ENCODE measurements at regions not wholly inside any gene's neighbourhood (a gene's known extent, or its start where the extent isn't known, plus 50 kb on each side); places are given as distances from the start of the nearest gene placed in this dataset.

DNA sequence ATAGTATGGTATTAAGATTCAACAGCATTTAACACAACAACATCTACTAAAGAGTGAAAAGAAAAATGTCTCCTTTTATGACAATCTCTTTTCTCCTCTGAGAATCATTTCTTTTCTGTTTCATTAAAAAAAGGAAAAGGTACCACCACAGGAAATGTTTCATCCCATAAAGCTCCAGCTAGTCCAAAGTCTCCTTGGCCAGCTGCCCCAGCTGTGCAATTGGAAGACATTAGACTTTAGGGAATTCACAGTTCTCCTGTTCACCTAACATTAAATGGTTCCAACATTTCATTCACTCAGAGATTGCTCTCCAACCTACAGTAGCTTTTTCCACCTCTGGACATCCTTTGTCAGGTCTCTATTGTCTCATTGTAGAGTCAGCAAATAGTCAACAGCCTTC is 78.7 kb upstream of the YPEL5 start:
- no peak overlapping the region for H3K4me3 ChIP-seq (replicated peaks in 1 of 2; ENCODE audit: low read depth in 2 of 2, low read length in 2 of 2)
- no peak for TF ChIP-seq CTCF (IDR thresholded peaks at IDR 0.05; ENCODE audit: low read depth, low read length)
- DNase-seq (ENCODE audit: low read depth in 2 of 2), result no peak

GRCh38 chr2:30072250-30072842 is 74.5 kb upstream of the YPEL5 start:
- peak; percentile 77 to 82 for DNase-seq (ENCODE audit: low read depth in 2 of 2)
- no peak overlapping the region for H3K4me3 ChIP-seq (replicated peaks in 1 of 2; ENCODE audit: low read depth in 2 of 2, low read length in 2 of 2)
- peak; percentile 76 for TF ChIP-seq CTCF (IDR thresholded peaks at IDR 0.05; ENCODE audit: low read depth, low read length)

DNA sequence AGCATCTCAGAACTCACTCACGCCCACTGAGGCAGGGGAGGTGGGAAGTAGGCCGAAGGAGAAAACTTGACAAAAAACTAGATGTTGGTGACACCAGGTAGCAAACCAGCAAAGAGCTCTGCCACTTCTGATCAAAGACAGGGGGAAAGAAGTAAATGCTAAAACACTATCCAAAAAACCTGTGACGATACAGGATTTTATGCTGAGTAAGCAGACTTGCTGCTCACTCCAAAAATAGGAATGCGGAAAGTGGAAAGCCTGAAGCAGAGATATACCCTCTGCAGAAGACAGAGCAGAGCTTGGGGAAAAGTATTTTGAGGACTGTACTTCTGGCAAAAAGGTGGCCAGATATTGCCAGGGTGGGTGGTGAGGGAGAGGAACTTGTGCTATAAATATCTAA is 73.3 kb upstream of the YPEL5 start:
- no peak for DNase-seq (ENCODE audit: low read depth in 2 of 2)
- H3K4me3 ChIP-seq (replicated peaks in 1 of 2; ENCODE audit: low read depth in 2 of 2, low read length in 2 of 2), result no peak overlapping the region
- no peak for TF ChIP-seq CTCF (IDR thresholded peaks at IDR 0.05; ENCODE audit: low read depth, low read length)

- DNase-seq (ENCODE audit: low read depth in 2 of 2), result peak; percentile 10 to 24
- no peak for TF ChIP-seq CTCF (IDR thresholded peaks at IDR 0.05; ENCODE audit: low read depth, low read length)
- H3K4me3 ChIP-seq (replicated peaks in 1 of 2; ENCODE audit: low read depth in 2 of 2, low read length in 2 of 2), result no peak overlapping the region
Observed at GRCh38 chr2:30074023-30074422, 72.8 kb upstream of the YPEL5 start.

- H3K4me3 ChIP-seq (replicated peaks in 1 of 2; ENCODE audit: low read depth in 2 of 2, low read length in 2 of 2), result no peak overlapping the region
- no peak for TF ChIP-seq CTCF (IDR thresholded peaks at IDR 0.05; ENCODE audit: low read depth, low read length)
- peak; percentile 5 to 14 for DNase-seq (ENCODE audit: low read depth in 2 of 2)
Observed at GRCh38 chr2:30078521-30078920, 68.3 kb upstream of the YPEL5 start.

DNA sequence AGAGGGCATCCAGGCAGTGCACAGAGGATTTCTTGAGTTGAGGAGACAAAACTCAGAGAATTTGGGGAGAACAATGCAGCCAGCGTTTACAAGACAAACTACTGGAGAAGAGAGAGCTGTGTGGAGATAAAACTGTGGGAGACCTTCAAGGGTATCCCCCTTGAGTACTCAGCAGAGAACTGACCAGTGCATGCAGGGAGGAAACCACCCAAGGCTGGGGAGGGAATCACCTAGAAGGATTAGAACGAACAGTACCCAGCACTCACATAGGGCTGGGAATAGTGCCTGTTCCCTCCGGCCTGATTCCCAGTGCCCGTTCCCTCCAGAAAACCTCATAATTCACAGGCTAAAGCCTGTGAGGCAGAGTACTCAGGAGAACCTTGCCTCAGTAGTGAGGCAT is 61.9 kb upstream of the YPEL5 start:
- DNase-seq (ENCODE audit: low read depth in 2 of 2), result no peak
- H3K4me3 ChIP-seq (replicated peaks in 1 of 2; ENCODE audit: low read depth in 2 of 2, low read length in 2 of 2), result no peak overlapping the region
- no peak for TF ChIP-seq CTCF (IDR thresholded peaks at IDR 0.05; ENCODE audit: low read depth, low read length)

GRCh38 chr2:30089171-30089570 is 57.6 kb upstream of the YPEL5 start:
- H3K4me3 ChIP-seq (replicated peaks in 1 of 2; ENCODE audit: low read depth in 2 of 2, low read length in 2 of 2), result no peak overlapping the region
- no peak for TF ChIP-seq CTCF (IDR thresholded peaks at IDR 0.05; ENCODE audit: low read depth, low read length)
- DNase-seq (ENCODE audit: low read depth in 2 of 2), result no peak

All from cardiac fibroblast (primary cell).